HG02981 (cell line): ENCODE measurements at regions not wholly inside any gene's neighbourhood (a gene's known extent, or its start where the extent isn't known, plus 50 kb on each side); places are given as distances from the start of the nearest gene placed in this dataset.

Source experiments
- ATAC-seq: cut with Tn5 transposase; IDR thresholded peaks from one replicate; pipeline ENCODE4 v1.9.1; 2021; ENCODE audit warnings: mild to moderate bottlenecking, moderate library complexity; ENCODE audit not compliant: unreplicated experiment

- no peak for ATAC-seq
These were observed 444.9 kb upstream of the B3GALT2 start for GRCh38 chr1:193631306-193631705.

- no peak for ATAC-seq
These were observed 443.5 kb upstream of the B3GALT2 start for GRCh38 chr1:193629875-193630274.

- no peak for ATAC-seq
These were observed 440.3 kb upstream of the B3GALT2 start for GRCh38 chr1:193626695-193627094.

GRCh38 chr1:193625255-193625654 is 438.8 kb upstream of the B3GALT2 start:
- ATAC-seq, result no peak

GRCh38 chr1:193619911-193620310 is 433.5 kb upstream of the B3GALT2 start:
- no peak for ATAC-seq

- ATAC-seq, result no peak
These were observed 428.4 kb upstream of the B3GALT2 start for GRCh38 chr1:193614817-193615216.

- ATAC-seq, result no peak
These were observed 427.9 kb upstream of the B3GALT2 start for GRCh38 chr1:193614275-193614674.

- ATAC-seq, result no peak
These were observed 426.6 kb upstream of the B3GALT2 start for GRCh38 chr1:193613041-193613440.

- no peak for ATAC-seq
These were observed 423.2 kb upstream of the B3GALT2 start for GRCh38 chr1:193609592-193609991.

GRCh38 chr1:193607787-193608186 is 421.4 kb upstream of the B3GALT2 start:
- ATAC-seq, result no peak

GRCh38 chr1:193606035-193606434 is 419.6 kb upstream of the B3GALT2 start:
- ATAC-seq, result no peak

- ATAC-seq, result no peak
These were observed 416.3 kb upstream of the B3GALT2 start for GRCh38 chr1:193602705-193603104.

GRCh38 chr1:193593147-193593885 is 406.9 kb upstream of the B3GALT2 start:
- ATAC-seq, result no peak

- peak; percentile 41 for ATAC-seq
These were observed 405.9 kb upstream of the B3GALT2 start for GRCh38 chr1:193592317-193592716.

GRCh38 chr1:193590102-193590501 is 403.7 kb upstream of the B3GALT2 start:
- ATAC-seq, result no peak

GRCh38 chr1:193589597-193590040 is 403.2 kb upstream of the B3GALT2 start:
- ATAC-seq, result no peak

- ATAC-seq, result no peak
These were observed 402.1 kb upstream of the B3GALT2 start for GRCh38 chr1:193588311-193589082.

GRCh38 chr1:193584731-193585239 is 398.4 kb upstream of the B3GALT2 start:
- ATAC-seq, result no peak

GRCh38 chr1:193581341-193581740 is 394.9 kb upstream of the B3GALT2 start:
- no peak for ATAC-seq

- ATAC-seq, result no peak
These were observed 394.0 kb upstream of the B3GALT2 start for GRCh38 chr1:193580419-193580818.

- no peak for ATAC-seq
These were observed 392.9 kb upstream of the B3GALT2 start for GRCh38 chr1:193579323-193579722.

GRCh38 chr1:193574913-193575312 is 388.5 kb upstream of the B3GALT2 start:
- no peak for ATAC-seq
